TTC549 (cell line): ENCODE measurements at regions not wholly inside any gene's neighbourhood (a gene's known extent, or its start where the extent isn't known, plus 50 kb on each side); places are given as distances from the start of the nearest gene placed in this dataset.

Experiments
- FAIRE-seq: peaks from 2 replicates; lab custom pipeline; 2012; peaks lifted over from hg19 to GRCh38; lab: Jason Lieb, UNC

GRCh38 chr3:24843955-24844354 is 349.3 kb upstream of the THRB start:
- no peak for FAIRE-seq

- no peak for FAIRE-seq
Measured at GRCh38 chr3:24845524-24846155, 351.0 kb upstream of the THRB start.

- FAIRE-seq = no peak
Measured at GRCh38 chr3:24846286-24846860, 351.7 kb upstream of the THRB start.

DNA sequence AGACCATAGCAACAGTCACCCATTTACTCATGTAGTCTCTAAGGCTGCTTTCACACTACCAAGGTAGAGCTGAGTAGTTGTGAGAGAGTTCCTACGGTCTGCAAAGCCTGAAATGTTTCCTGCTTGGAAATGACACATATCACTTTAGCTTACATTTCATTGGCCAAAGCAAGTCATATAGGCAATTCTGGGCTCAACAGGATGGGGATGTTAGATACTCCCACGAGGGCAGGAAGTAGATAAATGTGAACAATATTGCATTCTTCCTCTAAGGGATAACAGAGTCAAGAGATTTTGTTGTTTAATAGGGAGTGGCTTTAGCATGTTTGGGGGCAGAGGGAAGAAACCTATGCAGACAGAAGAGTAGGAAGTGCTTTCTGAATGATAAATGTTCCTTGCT is 355.6 kb upstream of the THRB start:
- FAIRE-seq = no peak

DNA sequence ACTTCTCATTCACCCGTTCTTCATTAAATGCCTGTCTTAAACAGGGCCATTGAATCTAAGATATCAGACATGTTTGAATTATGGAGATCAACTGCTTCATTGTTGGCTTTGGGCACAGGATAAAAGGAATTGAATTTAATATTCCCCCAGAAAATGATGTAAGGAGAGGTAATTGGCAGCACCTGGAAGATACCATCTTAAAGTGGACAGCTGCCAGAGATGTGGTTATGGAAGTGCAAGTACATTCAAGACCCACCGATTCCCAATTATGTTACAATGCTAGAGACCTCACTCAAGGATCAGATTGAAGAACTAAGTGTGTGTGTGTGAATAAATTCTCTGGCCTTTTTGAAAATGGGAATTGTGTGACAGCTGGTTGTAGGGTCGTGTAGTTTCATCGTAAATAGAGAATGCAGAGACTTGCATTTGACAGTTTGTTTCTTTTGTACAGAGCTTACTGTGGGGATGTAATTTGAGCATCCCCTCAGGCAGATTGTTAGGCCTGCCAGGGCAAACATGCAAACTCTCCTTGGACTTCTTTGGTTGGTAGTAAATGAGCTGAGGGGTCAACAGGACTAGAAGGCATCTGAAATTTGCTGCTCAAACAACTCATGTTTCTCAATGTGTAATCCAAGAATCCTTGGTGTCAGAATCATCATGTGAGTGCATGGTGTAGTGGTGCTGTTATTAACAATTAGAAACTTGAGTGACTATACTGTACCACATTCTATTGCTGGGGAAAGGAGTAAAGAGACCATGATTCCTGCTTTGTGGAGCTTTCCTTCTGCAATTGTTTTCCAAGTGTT is 359.2 kb upstream of the THRB start:
- no peak for FAIRE-seq

DNA sequence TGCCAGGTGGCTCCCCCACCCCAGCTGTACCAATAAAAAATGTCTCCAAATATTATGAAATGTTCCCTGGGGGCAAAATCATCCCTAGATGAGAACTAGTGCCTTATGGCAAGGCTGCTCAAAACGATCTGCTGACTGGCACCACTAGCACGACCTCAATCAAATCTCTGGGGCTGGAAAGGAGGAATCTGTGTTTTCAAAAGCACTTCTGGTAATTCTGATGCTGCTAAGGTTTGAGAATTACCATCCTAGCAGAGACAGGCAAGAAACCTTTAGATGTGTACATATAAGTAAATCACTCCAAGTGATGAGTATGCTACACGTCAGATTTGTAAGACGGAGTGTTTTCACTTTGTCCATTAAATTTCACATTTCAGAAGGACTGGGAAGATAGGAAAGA is 360.1 kb upstream of the THRB start:
- no peak for FAIRE-seq

- no peak for FAIRE-seq
Measured at GRCh38 chr3:24857945-24858344, 363.3 kb upstream of the THRB start.

- no peak for FAIRE-seq
Measured at GRCh38 chr3:24863215-24863614, 368.6 kb upstream of the THRB start.

GRCh38 chr3:24867783-24868182 is 373.1 kb upstream of the THRB start:
- no peak for FAIRE-seq

GRCh38 chr3:24881239-24881638 is 386.6 kb upstream of the THRB start:
- FAIRE-seq = no peak

DNA sequence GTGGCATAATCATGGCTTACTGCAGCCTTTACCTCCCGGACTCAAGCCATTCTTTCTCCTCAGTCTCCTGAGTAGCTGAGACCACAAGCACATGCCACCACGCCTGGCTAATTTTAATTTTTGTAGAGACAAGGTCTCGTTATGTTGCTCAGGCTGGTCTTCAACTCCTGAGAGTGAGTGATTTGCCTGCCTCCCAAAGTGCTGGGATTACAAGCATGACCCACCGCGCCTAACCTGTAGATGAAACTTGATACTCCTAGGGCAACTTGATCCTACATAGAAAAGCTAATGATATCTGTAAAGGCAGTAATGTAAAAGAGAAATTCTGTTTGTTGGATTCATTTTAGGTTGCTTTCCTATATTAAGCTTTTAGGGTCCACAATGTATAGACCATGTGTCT is 391.9 kb upstream of the THRB start:
- FAIRE-seq = no peak

DNA sequence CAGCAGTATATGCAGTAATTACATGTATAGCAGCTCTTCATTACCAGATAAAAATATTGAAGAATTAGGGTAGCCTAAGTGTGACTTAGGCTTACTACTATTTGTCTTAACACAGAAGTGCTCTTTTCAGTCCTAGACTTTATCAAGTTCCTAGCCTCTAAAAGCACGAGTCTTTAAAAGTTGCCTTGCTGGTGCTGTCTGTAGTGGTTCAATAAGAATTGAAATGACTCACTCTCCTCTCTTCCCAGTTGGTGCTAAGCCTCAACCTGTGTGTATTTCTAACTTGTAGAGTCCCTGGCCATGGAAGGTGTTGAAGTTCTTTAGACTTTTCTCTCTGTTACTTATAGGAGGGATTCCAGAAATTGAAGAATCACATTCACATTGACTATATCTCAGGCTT is 395.4 kb upstream of the THRB start:
- FAIRE-seq = no peak

GRCh38 chr3:24899373-24899772 is 404.7 kb upstream of the THRB start:
- no peak for FAIRE-seq

DNA sequence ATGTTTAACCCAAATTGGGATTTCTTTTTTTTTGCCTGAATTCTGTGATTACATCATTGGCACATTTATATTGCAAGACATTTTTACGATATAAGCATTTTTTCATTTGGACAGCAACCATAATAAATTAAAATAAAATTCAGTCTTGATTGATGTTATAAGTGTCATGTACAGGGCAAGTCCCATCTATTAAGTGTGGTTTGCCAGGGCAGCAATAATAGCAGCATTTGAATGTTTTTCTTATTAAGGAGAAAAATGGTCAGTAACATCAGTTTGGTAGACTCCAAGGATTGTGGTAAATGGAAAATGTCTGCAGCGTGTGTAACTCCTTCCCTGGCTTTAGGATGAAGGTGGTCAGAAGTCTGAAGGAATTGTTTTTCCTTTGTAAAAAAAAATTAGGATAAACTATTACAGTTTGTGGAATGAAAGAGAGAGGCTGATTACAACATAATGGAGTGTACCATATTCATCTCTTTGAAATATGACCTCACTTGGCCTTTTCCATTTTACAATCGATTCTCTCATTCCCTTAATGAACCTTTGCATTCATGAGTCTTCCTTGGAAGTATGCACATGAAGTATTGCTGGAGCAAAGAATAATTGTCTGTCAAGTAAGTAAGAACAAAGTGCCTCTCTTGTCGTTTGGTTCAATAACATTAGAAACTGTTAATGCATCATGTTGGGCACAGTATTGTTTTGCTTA is 405.4 kb upstream of the THRB start:
- FAIRE-seq = no peak

DNA sequence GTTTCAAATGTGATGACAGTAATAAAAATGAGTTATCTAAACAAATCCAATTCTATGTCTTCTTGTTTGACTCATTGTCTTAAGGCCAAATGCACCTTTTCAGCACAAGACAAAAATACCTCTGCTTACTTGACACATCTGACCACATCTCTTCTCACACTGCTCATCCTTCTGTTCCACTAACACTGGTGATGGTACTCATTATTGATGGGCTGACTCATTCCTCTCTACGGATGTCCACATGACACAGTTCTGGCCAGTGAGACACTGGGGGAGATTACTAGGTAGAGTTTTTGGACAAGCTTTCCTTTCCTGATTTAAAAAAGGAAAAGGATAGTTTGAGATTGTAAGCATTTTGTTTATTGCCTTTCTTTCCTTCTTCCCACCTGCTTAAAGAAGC is 410.6 kb upstream of the THRB start:
- FAIRE-seq = no peak

DNA sequence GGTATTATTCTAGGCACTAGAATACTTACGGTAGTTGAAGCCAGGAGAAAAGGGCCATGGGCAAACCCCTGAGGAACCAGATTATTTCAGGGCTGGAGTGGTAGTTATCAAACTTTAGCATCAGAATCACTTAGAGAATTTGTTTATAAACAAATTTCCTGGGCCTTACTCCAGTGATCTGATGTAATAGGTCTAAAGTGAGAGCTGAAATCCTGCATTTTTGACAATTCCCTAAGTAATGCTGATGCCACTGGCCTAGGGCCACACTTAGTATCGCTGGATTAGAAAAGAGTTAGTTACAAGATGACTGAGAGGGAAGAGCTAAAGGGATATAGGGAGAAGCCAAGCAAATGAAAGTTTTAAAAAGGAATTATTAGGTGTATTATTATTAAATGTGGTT is 412.5 kb upstream of the THRB start:
- FAIRE-seq = no peak

DNA sequence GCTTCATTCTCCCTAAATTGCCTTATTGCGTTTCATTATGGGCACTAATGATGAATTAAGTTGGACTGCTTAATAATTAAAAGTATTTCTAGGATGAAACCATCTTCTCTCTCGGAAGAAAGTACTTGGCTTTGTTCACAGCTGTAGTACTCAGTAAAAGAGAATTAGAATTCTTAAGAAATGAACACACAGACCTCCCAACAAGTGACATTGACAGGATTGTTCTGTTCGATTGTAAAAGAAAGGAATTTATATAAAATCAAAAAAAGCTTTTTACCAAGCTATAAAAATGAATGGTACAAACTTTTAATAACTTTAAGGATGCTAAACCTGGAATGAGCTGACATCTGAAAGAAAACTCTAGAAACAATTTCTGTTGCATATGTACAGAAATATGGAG is 416.4 kb upstream of the THRB start:
- no peak for FAIRE-seq

DNA sequence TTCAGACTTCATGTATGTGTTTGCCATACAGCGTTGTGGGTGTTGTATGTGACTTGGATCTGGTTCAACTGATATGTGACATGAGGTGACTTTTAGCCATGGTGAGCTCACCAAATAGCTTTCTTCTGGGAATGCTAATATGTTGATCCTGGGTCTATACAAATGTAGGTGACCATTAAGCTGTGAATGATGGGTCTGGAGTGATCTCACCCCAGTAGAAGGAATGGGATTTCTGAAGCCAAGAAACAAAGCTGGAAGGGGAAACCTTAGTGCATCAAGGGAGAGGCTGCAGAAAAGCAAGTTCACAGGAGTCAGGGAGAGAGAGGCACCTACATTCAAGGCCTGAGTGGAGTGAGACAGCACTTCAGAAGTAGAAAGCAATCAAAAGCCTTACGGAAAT is 421.0 kb upstream of the THRB start:
- no peak for FAIRE-seq

GRCh38 chr3:24917908-24918307 is 423.3 kb upstream of the THRB start:
- FAIRE-seq = no peak

DNA sequence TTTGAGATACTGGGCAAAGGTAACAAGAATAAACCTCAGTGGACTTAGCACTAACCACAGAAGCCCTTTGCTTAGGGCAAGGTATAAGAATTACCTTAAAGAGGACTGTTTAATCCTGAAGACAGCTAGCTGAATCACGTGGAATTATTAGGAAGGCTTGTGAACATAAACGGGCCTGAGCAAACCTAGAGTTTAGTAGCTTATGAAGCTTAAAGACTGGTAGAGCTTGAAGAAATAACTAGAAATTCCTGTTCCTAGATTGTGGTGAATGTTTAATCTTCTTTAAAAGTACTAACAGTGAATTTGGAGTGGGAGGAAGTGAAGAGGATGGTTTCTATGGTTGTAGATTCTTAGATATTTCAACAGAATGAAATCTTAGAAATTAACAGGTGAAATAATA is 428.9 kb upstream of the THRB start:
- no peak for FAIRE-seq

DNA sequence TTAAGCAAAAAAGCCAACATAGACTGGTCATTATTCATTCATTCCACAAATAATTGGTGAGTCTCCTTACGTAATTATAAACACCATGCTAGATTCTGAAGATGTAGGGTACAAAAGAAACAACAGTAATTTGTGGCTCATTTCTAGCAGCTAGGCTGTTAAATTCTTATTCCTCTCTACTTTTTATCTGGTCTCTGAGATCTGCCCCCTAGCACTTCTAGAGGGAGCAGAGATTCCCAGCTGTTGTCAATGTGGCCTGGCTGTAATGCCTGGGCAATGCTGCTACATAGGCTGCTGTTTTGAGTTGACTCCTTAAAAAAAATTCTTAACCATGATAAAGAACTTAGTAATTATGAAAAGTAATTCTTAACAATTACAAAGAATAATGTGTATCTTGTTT is 434.9 kb upstream of the THRB start:
- no peak for FAIRE-seq

DNA sequence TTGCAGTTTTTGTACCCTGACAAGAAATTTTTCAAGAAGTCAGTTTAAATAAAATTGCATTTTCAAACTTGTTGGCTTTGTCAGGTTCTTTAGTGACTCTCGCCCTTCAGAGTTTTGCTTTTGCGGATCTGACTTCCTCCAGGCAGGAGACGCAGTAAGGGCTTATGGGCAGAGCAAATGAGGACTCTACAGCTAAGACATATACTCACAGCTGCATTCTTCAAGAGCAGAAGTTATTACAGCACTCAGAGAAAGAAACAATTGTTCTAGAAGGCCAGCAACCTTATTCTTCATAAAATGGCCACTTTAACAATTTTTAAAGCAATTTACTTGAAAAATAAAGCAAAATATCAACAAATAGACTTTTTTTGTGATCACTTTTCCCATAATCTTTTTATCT is 438.8 kb upstream of the THRB start:
- FAIRE-seq = no peak

DNA sequence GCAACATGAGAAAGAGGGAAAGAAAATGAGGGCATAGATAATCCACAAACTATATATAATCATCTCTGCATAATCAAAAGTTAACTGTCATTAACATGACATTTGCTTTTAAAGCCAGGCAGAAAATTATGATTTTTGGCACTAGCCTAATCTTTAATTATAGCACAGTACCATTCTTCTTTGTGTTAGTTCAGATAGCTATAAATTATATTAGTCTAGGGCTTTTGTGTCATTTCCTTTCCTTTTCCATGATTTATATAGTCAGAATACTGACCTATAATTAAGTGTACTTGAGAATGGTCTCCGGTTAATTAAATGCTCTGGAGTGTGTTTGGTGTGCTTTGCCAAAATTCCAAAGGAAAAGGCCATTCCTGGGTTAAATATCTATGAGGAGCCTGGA is 441.9 kb upstream of the THRB start:
- no peak for FAIRE-seq
